NT2/D1 (cell line): ENCODE measurements at regions not wholly inside any gene's neighbourhood (a gene's known extent, or its start where the extent isn't known, plus 50 kb on each side); places are given as distances from the start of the nearest gene placed in this dataset.
"Not testable (repeated sequence)": the region's sequence is repeated elsewhere in the genome, so short reads cannot be mapped to it uniquely, and the experiment has no call there.

ENCODE experiments used
- DNase-seq: peaks from one replicate; pipeline ENCODE4 v3.0.0-alpha.2; 2011; ENCODE audit warnings: low read depth, low spot score
- H3K27me3 ChIP-seq: 2 replicates; pipeline ENCODE4 v1.6.0; 2011; ENCODE audit warnings: mild to moderate bottlenecking; ENCODE audit not compliant: insufficient read length, insufficient read depth
- H3K36me3 ChIP-seq: 2 replicates; pipeline ENCODE4 v1.6.1; 2011; ENCODE audit warnings: mild to moderate bottlenecking, low read length, mixed read lengths; ENCODE audit not compliant: insufficient read depth, insufficient read length
- H3K4me1 ChIP-seq: 2 replicates; pipeline ENCODE4 v1.5.1; 2011; ENCODE audit not compliant: insufficient read depth, insufficient read length
- H3K4me3 ChIP-seq: 2 replicates; pipeline ENCODE4 v1.5.1; 2011; ENCODE audit warnings: low read depth; ENCODE audit not compliant: insufficient read length
- H3K9ac ChIP-seq: 2 replicates; pipeline ENCODE4 v1.6.0; 2011; ENCODE audit warnings: low read depth; ENCODE audit not compliant: insufficient read length
- H3K9me3 ChIP-seq: 2 replicates; pipeline ENCODE4 v1.5.1; 2011; ENCODE audit warnings: mild to moderate bottlenecking, low read length; ENCODE audit not compliant: insufficient read depth
- SUZ12 ChIP-seq: IDR thresholded peaks from 2 replicates; pipeline ENCODE4 v1.6.1; 2011; ENCODE audit not compliant: insufficient read length, insufficient read depth; ENCODE audit errors: extremely low read depth
- YY1 ChIP-seq: IDR thresholded peaks from 2 replicates; pipeline ENCODE4 v1.6.1; 2011; ENCODE audit not compliant: insufficient read length, insufficient read depth
- ZNF274 ChIP-seq: IDR thresholded peaks from 2 replicates; pipeline ENCODE4 v1.6.1; 2011; ENCODE audit warnings: mild to moderate bottlenecking, low read depth, low read length

GRCh38 chr6:156199182-156199581 is 578.0 kb upstream of the ARID1B start:
- Histone ChIP-seq H3K4me1 (no peaks in the 10 kb centered on the region), H3K4me3 (no peak overlapping the region), H3K36me3 (no peaks in the 10 kb centered on the region), H3K27me3 (no peaks in the 10 kb centered on the region), H3K9me3 (no peaks in the 10 kb centered on the region), H3K9ac (no peak overlapping the region)
- no peak for DNase-seq
- TF ChIP-seq ZNF274 (no peak), YY1 (no peak), SUZ12 (no peak)

GRCh38 chr6:156197513-156197912 is 579.7 kb upstream of the ARID1B start:
- no peak for DNase-seq
- no peak overlapping the region for H3K9ac ChIP-seq
- H3K27me3 ChIP-seq: no peaks in the 10 kb centered on the region
- no peaks in the 10 kb centered on the region for H3K9me3 ChIP-seq
- no peaks in the 10 kb centered on the region for H3K36me3 ChIP-seq
- no peaks in the 10 kb centered on the region for H3K4me1 ChIP-seq
- no peak overlapping the region for H3K4me3 ChIP-seq
- TF ChIP-seq SUZ12: no peak
- no peak for TF ChIP-seq YY1
- no peak for TF ChIP-seq ZNF274

GRCh38 chr6:156194981-156195380 is 582.2 kb upstream of the ARID1B start:
- H3K9me3 ChIP-seq: no peaks in the 10 kb centered on the region
- no peaks in the 10 kb centered on the region for H3K4me1 ChIP-seq
- H3K4me3 ChIP-seq: no peak overlapping the region
- no peak overlapping the region for H3K9ac ChIP-seq
- no peaks in the 10 kb centered on the region for H3K27me3 ChIP-seq
- no peak for DNase-seq
- H3K36me3 ChIP-seq: no peaks in the 10 kb centered on the region
- TF ChIP-seq SUZ12 (no peak), ZNF274 (no peak), YY1 (no peak)

- Histone ChIP-seq H3K9ac (no peak overlapping the region), H3K27me3 (no peaks in the 10 kb centered on the region), H3K36me3 (no peaks in the 10 kb centered on the region), H3K9me3 (no peaks in the 10 kb centered on the region), H3K4me1 (no peaks in the 10 kb centered on the region), H3K4me3 (no peak overlapping the region)
- DNase-seq: no peak
- TF ChIP-seq ZNF274 (no peak), YY1 (no peak), SUZ12 (no peak)
Measured at GRCh38 chr6:156193381-156193780, 583.8 kb upstream of the ARID1B start.

- no peaks in the 10 kb centered on the region for H3K9me3 ChIP-seq
- no peak for TF ChIP-seq ZNF274
- no peak for TF ChIP-seq YY1
- no peak for TF ChIP-seq SUZ12
- DNase-seq: no peak
- no peak overlapping the region for H3K9ac ChIP-seq
- no peaks in the 10 kb centered on the region for H3K4me1 ChIP-seq
- no peaks in the 10 kb centered on the region for H3K36me3 ChIP-seq
- no peak overlapping the region for H3K4me3 ChIP-seq
- H3K27me3 ChIP-seq: no peaks in the 10 kb centered on the region
Measured at GRCh38 chr6:156191895-156192294, 585.3 kb upstream of the ARID1B start.

- H3K27me3 ChIP-seq, H3K9ac ChIP-seq, H3K36me3 ChIP-seq, H3K4me1 ChIP-seq, H3K9me3 ChIP-seq, H3K4me3 ChIP-seq, DNase-seq: not testable (repeated sequence)
Measured at GRCh38 chr6:156191390-156191789, 585.8 kb upstream of the ARID1B start.

GRCh38 chr6:156190270-156190669 is 586.9 kb upstream of the ARID1B start:
- TF ChIP-seq YY1 (no peak), SUZ12 (no peak), ZNF274 (no peak)
- Histone ChIP-seq H3K9ac (no peak overlapping the region), H3K36me3 (no peaks in the 10 kb centered on the region), H3K4me1 (no peaks in the 10 kb centered on the region), H3K4me3 (no peak overlapping the region), H3K9me3 (no peaks in the 10 kb centered on the region), H3K27me3 (no peaks in the 10 kb centered on the region)
- DNase-seq: no peak

GRCh38 chr6:156189714-156190113 is 587.5 kb upstream of the ARID1B start:
- no peak for DNase-seq
- Histone ChIP-seq H3K36me3 (no peaks in the 10 kb centered on the region), H3K9ac (no peak overlapping the region), H3K4me1 (no peaks in the 10 kb centered on the region), H3K4me3 (no peak overlapping the region), H3K27me3 (no peaks in the 10 kb centered on the region), H3K9me3 (no peaks in the 10 kb centered on the region)
- no peak for TF ChIP-seq SUZ12
- TF ChIP-seq ZNF274: no peak
- TF ChIP-seq YY1: no peak
